Kidney capillary endothelial cell (primary cell): ENCODE measurements at regions not wholly inside any gene's neighbourhood (a gene's known extent, or its start where the extent isn't known, plus 50 kb on each side); places are given as distances from the start of the nearest gene placed in this dataset.
"Not testable (repeated sequence)": the region's sequence is repeated elsewhere in the genome, so short reads cannot be mapped to it uniquely, and the experiment has no call there.

Experiments used
- DNase-seq: peaks from one replicate; pipeline ENCODE4 v3.0.0-alpha.2; 2018; ENCODE audit warnings: low spot score

DNA sequence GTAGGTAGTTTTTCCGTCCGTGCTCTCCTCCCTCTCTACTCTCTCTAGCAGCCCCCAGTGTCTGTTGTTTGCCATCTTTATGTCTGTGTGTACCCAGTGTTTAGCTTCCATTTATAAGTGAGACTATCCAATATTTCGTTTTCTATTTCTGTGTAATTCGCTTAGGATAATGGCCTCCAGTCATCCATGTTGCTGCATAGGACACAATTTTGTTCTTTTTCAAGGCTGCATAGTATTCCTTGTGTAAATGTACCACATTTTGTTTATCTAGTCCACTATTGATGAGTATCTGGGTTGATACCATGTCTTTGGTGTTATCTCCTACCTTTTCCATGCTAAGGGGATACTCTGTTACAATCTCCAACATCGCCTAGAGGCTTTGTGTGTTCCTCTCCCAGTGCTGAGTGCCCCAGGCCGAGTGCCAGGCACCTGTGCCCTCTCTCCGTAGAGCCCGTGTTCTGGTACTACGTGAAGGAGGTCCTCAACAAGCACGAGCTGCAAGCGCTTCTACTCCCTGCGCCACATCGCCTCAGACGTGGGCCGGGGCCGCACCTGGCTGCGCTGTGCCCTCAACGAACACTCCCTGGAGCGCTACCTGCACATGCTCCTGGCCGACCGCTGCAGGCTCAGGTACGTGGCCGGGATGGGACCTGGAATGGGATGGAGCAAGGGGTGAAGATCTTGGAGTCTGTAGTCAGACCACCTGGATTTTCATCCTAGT, 51.0 kb downstream of the NPIPB11 start:
- DNase-seq = not testable (repeated sequence)

DNA sequence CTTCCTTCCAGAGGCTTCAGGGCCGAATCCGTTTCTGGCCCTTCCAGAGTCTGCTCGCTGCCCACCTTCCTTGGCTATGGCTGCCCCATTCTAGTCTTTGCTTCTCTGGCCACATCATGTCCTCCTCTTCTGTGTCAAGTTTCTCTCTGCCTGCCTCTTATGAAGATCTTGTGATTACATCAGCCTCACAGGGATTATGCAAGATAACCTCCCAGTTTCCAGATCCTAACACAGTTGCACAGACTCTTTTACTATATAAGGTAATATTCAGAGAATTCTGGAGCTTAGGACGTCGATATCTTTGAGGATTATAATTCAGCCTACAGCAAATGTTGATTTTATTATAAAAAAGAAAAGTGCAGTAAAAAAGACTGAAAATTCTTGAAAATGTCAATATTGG, 52.1 kb downstream of the NPIPB11 start:
- not testable (repeated sequence) for DNase-seq

GRCh38 chr16:29352617-29352999, 53.9 kb downstream of the NPIPB11 start:
- DNase-seq = not testable (repeated sequence)

- DNase-seq = not testable (repeated sequence)
Observed at GRCh38 chr16:29351970-29352616, 54.4 kb downstream of the NPIPB11 start.

DNA sequence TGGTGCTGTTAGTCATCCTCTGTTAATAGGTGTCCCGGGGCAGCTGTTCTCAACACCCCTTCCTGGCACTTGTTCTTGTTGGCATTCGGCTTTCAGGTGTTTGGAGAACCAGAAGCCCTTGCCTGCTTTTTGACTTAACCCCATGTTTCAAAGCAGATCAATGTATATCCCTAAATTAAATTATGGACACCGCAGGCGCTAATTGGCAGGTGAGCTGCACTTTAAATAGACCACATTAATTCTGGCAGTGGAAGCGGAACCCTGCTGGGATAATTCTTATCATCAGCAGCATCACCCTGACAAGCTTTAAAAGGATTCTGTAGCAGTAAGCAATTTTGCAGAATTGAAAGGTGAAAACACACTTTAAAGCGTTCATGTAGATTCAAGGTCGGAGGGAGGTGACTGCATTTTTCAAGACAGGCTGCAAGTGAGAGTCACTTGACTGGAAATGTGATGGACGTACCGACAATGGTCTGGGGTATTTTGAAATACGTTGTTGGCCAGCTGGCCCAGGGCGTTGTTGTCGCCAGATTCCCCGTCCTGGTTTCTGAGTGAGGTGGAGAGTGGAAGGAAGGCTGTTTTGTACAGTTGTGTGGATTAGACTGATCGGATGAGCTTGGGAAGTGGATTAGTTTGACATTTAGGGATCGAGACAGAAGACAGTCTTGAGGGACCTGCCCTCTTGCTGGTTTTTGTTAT, 55.1 kb downstream of the NPIPB11 start:
- DNase-seq = not testable (repeated sequence)

- not testable (repeated sequence) for DNase-seq
Observed at GRCh38 chr16:29349966-29350365, 56.5 kb downstream of the NPIPB11 start.

GRCh38 chr16:29348748-29349147, 57.8 kb downstream of the NPIPB11 start:
- DNase-seq = not testable (repeated sequence)

DNA sequence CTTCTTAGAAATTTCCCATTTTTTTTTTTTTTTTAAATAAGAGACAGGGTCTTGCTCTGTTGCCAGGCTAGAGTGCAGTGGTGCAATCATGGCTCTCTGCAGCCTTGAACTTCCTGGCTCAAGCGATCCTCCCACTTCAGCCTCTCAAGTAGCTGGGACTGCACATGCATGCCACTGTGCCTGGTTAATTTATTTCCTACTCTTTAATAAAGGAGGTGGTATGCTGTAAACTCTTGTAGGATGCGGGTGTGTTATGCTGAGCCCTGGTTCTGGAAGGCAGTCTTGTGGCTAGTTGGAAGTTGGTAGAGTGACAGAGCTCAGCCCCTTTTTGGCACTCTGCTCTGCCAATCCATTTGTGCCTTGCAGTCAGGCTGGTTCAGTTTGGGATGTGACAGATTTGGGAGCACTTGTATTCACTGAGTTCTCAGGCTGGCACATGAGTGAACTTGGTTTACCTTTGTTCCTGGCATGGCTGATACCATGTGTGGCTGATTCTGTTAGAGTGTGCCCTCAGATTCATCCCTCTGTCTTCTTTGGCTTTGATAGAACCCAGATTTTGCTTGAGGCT, 58.3 kb downstream of the NPIPB11 start:
- DNase-seq = not testable (repeated sequence)

- DNase-seq = not testable (repeated sequence)
Observed at GRCh38 chr16:29346796-29347580, 59.5 kb downstream of the NPIPB11 start.

DNA sequence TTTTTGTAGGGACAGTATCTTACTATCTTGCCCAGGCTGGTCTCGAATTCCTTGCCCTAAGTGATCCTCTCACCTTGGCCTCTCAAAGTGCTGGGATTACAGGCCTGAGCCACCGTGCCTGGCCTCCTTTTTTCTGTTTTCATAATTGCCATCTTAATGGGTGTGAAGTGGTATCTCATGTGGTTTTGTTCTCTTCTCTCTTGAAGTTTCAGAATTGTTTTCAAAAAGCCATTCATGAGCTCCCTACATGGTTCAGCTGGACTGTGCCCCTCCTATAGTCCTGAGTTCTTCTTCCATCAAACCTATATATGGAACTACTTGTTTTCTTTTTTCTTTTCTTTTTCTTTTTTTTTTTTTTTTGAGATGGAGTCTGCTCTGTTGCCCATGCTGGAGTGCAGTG, 60.3 kb downstream of the NPIPB11 start:
- not testable (repeated sequence) for DNase-seq

DNA sequence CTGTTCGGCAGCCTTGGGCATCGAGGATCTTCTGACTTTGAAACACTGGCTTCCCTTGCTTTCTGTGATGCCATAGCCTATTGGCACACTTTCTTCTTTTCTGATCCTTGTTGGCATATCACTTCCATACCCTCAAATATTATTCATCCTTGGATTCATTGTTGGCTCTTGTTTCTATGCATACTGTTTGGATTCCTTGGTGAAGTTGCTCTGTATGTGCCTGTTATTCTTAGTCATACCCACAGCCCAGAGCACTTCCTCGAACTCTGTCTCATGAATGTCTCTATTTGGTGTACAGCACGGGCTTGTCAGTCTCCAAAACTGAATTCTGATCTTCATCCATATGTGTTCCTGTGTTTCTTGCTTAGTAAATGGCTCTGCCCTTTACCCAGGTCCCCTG, 63.6 kb downstream of the NPIPB11 start:
- not testable (repeated sequence) for DNase-seq

- not testable (repeated sequence) for DNase-seq
Observed at GRCh38 chr16:29340779-29341438, 65.6 kb downstream of the NPIPB11 start.

DNA sequence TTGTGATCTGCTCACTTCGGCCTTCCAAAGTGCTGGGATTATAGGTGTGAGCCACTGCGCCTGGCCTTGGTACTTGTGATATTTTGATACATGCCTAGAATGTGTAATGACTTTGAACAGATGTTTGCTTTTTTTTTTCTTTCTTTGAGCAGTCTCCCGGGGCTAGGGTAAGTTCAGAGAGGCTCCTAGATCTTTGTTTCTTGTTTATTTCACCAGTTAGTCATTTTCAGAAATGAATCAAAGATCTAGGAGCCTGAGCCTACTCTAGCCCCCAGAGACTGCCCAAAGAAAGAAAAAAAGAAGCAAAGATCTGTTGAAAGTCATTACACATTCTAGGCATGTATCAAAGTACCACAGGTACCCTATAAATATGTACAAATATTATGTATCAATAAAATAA, 66.3 kb downstream of the NPIPB11 start:
- DNase-seq = not testable (repeated sequence)

DNA sequence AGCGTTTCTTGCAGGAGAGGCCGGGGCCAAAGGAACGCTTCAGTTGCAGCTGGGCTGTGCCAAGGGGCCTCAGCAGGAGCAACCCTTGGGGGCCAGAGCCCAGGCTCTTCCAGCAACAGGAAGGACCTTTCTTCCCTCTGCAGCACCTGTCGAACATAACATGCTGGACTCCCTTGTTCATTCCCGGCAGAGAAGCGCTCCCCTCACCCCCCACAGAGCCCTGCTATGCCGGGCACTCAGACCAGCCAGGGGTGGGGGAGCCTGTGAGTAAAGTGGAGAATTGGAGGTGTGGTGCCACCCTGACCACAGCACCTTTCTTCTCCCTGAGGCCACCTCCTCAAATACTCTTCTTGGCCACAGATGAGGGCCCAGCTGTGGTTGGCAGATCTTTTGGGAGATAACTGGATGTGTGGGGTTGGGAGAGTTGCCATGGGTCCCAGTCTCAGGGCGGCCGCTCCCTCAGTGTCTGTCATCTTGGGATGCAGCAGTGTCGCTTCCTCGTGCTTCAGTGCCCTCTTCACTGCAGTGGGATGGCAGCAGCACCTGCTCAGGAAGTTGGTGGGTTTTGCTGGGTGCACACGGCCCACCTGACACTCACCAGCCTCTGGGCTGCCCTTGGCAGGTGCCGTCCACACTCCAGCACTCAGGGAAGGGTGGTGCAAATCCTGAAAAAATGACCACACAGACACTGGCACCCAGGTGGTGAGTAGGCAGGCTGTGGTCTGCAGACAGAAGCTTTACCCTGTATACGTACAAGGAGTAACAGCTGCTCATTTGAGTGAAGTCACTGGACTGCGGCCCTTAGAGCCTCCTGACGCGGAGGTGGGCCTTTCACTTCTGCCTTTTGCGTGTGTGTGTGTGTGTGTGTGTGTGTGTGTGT, 67.5 kb downstream of the NPIPB11 start:
- DNase-seq = not testable (repeated sequence)

- not testable (repeated sequence) for DNase-seq
Observed at GRCh38 chr16:29337385-29337901, 69.1 kb downstream of the NPIPB11 start.

- not testable (repeated sequence) for DNase-seq
Observed at GRCh38 chr16:29335549-29335846, 71.0 kb downstream of the NPIPB11 start.

DNA sequence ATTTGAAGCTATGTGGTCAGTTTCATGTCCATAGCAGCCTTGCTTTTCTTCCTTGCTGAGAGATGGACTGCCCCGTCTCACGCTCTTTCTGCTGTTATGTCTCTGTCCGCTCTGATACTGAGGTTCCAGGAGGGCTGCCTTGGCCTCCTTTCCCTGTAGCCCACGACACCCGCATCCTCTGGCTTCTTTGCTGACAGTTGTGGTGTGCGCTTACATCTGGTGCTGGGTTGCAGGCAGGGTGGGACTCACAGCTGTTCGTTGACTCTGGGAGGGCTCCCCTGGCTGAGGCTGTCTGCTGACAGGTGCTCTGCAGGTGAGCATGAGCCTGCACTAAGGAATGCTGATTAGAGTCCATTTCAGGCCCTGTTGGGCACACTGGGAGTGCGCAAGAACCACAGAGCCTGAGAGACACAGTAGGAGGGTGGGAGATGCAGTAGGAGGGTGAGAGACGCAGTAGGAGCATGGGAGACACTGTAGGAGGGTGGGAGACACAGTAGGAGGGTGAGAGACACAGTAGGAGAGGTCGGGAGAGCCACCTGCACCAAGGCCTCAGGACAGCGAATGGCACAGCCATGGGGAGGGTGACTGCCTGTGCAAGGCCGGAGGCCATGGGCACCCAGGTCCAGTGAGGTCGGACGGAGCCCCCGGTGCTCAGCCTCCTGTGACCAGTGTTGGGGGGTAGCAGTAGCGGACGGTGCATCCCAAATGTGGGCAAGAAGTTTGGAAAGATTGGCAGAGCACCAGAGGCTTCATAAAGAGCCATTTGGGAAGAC, 71.5 kb downstream of the NPIPB11 start:
- DNase-seq = not testable (repeated sequence)

DNA sequence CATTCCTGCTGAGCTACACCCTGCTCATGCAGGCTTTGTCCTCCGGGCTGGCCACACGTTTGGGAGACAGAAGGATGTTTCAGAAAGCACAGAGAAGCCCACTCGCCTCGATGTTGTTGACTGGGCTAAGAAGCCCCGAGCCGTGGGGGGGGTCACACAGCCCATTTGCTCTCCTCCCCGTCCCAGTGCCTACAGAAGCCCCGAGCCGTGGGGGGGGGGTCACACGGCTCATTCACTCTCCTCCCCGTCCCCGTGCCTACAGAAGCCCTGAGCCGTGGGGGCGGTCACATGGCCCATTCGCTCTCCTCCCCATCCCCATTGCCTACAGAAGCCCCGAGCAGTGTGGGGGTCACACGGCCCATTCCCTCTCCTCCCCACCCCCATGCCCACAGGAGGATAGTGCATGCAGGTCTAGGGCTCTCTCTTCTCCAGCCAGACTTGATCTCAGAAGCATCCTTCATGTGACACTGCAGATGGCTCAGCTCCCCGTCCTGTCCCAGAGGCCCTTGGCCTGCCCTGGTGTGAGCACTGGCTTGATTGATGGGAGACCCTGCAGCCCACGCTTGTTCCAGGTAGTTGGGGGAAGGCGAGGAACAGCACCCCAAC, 72.9 kb downstream of the NPIPB11 start:
- DNase-seq = not testable (repeated sequence)

DNA sequence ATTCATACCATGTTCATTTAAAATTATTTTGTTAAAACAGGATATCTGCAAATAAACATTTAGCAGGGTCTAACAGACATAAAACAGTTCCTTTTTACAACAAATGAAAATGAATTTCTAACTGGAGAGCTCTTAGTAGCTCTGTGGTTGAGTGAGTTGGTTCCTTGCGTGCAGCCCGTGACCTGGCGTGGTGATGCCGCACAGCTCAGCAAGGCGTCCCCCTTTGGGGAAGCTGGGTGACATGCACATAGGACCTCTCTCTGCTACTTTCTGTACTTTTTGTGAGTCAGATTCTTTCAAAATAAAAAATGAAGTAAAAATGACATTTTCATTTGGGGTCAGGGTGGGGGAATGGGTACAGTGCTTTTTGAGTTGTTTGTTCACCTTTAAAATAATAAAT, 75.9 kb downstream of the NPIPB11 start:
- DNase-seq = not testable (repeated sequence)
